Prostate gland (tissue), 2 donors: ENCODE measurements at regions not wholly inside any gene's neighbourhood (a gene's known extent, or its start where the extent isn't known, plus 50 kb on each side); places are given as distances from the start of the nearest gene placed in this dataset.

Experiments used
- POLR2A ChIP-seq: fragments of 450-650 bp; IDR thresholded peaks from one replicate; pipeline ENCODE4 v1.6.1; 2016; ENCODE audit warnings: antibody characterized with exemption, mild to moderate bottlenecking
- TF ChIP-seq, protein P1 (sequence below), 4 experiments: fragments of 200-600 bp in 2 of 4; fragments of 450-650 bp in 2 of 4; sonication (generic) in 2 of 4; IDR thresholded peaks; 1 replicate in 3 of 4; 2 replicates in 1 of 4; pipeline ENCODE4 v1.5.1; 2016 to 2019; ENCODE audit warnings: antibody characterized with exemption in 4 of 4, mild to moderate bottlenecking in 2 of 4, moderate library complexity in 2 of 4

GRCh38 chr9:25557645-25558300, 120.5 kb downstream of the TUSC1 start:
- TF ChIP-seq POLR2A, result no peak
- TF ChIP-seq, protein P1, sequence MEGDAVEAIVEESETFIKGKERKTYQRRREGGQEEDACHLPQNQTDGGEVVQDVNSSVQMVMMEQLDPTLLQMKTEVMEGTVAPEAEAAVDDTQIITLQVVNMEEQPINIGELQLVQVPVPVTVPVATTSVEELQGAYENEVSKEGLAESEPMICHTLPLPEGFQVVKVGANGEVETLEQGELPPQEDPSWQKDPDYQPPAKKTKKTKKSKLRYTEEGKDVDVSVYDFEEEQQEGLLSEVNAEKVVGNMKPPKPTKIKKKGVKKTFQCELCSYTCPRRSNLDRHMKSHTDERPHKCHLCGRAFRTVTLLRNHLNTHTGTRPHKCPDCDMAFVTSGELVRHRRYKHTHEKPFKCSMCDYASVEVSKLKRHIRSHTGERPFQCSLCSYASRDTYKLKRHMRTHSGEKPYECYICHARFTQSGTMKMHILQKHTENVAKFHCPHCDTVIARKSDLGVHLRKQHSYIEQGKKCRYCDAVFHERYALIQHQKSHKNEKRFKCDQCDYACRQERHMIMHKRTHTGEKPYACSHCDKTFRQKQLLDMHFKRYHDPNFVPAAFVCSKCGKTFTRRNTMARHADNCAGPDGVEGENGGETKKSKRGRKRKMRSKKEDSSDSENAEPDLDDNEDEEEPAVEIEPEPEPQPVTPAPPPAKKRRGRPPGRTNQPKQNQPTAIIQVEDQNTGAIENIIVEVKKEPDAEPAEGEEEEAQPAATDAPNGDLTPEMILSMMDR (IDR thresholded peaks at IDR 0.05), result no peak
